ENCODE measurements at regions not wholly inside any gene's neighbourhood (a gene's known extent, or its start where the extent isn't known, plus 50 kb on each side); places are given as distances from the start of the nearest gene placed in this dataset.
"Not testable (repeated sequence)": the region's sequence is repeated elsewhere in the genome, so short reads cannot be mapped to it uniquely, and the experiment has no call there.

DNA sequence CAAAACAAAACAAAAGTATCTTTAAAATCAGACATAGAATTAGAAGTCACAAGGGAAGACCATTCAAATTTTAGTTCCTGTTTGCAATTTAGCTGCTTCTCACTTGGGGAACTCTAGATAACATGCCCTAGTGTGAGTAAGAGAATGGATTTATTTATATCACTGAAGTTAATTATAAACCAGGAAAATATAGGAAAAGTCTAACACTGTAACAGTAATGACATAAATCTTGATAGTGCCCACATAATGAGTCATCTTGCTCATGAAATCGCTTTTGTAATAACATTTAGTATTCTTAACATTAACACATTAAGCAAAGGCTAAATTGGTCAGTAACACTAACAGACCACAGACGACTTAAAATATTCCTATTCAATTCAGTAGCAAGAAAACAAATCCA, 710.7 kb downstream of the STPG2 start:
- Histone ChIP-seq H3K4me3 (ENCODE audit: low read depth, low read length, poor library complexity, severe bottlenecking) (no peak overlapping the region), H2AFZ (ENCODE audit: low read length) (no peak overlapping the region), H3K9me3 (ENCODE audit: low read length) (no peaks in the 10 kb centered on the region), H3K4me1 (ENCODE audit: insufficient read depth, low read length, poor library complexity, severe bottlenecking) (no peaks in the 10 kb centered on the region), H3K4me2 (ENCODE audit: low read length) (no peak overlapping the region), H4K20me1 (ENCODE audit: insufficient read depth, low read length) (no peaks in the 10 kb centered on the region), H3K36me3 (ENCODE audit: insufficient read depth, low read length) (no peaks in the 10 kb centered on the region), H3K27ac (ENCODE audit: low read depth, low read length, poor library complexity, severe bottlenecking) (no peak overlapping the region), H3K9me2 (ENCODE audit: insufficient read depth, low read length) (no peaks in the 10 kb centered on the region), H3K79me2 (ENCODE audit: insufficient read depth, low read depth, low read length) (no peaks in the 10 kb centered on the region)
- CTCF ChIA-PET (ENCODE audit: unreplicated experiment): no interaction called here
- intact Hi-C loops (cut with micrococcal nuclease; ENCODE audit: unreplicated experiment): no loop called here
- DNase-seq (ENCODE audit: low spot score): no peak
- TF ChIP-seq, protein P1, sequence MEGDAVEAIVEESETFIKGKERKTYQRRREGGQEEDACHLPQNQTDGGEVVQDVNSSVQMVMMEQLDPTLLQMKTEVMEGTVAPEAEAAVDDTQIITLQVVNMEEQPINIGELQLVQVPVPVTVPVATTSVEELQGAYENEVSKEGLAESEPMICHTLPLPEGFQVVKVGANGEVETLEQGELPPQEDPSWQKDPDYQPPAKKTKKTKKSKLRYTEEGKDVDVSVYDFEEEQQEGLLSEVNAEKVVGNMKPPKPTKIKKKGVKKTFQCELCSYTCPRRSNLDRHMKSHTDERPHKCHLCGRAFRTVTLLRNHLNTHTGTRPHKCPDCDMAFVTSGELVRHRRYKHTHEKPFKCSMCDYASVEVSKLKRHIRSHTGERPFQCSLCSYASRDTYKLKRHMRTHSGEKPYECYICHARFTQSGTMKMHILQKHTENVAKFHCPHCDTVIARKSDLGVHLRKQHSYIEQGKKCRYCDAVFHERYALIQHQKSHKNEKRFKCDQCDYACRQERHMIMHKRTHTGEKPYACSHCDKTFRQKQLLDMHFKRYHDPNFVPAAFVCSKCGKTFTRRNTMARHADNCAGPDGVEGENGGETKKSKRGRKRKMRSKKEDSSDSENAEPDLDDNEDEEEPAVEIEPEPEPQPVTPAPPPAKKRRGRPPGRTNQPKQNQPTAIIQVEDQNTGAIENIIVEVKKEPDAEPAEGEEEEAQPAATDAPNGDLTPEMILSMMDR (conservative IDR thresholded peaks at IDR 0.05; ENCODE audit: low read length): no peak
- TF ChIP-seq EZH2phosphoT487 (IDR thresholded peaks at IDR 0.05; ENCODE audit: borderline replicate concordance, low read depth, low read length): no peak
- POLR2A ChIA-PET: no interaction called here
- no TSS peak for BruUV-seq (replicated peaks)

DNA sequence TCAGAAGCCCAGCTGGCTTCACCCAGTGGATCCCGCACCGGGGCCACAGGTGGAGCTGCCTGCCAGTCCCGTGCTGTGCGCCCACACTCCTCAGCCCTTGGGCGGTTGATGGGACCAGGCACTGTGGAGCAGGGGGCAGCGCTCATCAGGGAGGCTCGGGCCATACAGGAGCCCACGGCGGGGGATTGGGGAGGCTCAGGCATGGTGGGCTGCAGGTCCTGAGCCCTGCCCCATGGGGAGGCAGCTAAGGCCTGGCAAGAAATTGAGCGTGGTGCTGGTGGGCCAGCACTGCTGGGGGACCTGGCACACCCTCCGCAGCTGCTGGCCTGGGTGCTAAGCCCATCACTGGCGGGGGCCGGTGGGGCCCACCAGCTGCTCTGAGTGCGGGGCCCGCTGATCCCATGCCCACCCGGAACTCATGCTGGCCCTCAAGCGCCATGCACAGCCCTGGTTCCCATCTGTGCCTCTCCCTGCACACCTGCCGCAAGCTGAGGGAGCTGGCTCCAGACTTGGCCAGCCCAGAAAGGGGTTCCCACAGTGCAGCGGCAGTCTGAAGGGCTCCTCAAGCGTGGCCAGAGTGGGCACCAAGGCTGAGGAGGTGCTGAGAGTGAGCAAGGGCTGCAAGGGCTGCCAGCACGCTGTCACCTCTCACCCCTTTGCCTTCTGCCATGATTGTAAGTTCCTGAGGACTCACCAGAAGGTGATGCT, 705.1 kb downstream of the STPG2 start:
- CTCF ChIA-PET (ENCODE audit: unreplicated experiment); H3K9me2 ChIP-seq (ENCODE audit: insufficient read depth, low read length); H3K36me3 ChIP-seq (ENCODE audit: insufficient read depth, low read length); intact Hi-C loops (cut with micrococcal nuclease; ENCODE audit: unreplicated experiment); DNase-seq (ENCODE audit: low spot score); H4K20me1 ChIP-seq (ENCODE audit: insufficient read depth, low read length); H2AFZ ChIP-seq (ENCODE audit: low read length); POLR2A ChIA-PET; BruUV-seq (replicated peaks); H3K4me3 ChIP-seq (ENCODE audit: low read depth, low read length, poor library complexity, severe bottlenecking); H3K4me1 ChIP-seq (ENCODE audit: insufficient read depth, low read length, poor library complexity, severe bottlenecking); H3K79me2 ChIP-seq (ENCODE audit: insufficient read depth, low read depth, low read length); H3K4me2 ChIP-seq (ENCODE audit: low read length); H3K9me3 ChIP-seq (ENCODE audit: low read length); H3K27ac ChIP-seq (ENCODE audit: low read depth, low read length, poor library complexity, severe bottlenecking): not testable (repeated sequence)

DNA sequence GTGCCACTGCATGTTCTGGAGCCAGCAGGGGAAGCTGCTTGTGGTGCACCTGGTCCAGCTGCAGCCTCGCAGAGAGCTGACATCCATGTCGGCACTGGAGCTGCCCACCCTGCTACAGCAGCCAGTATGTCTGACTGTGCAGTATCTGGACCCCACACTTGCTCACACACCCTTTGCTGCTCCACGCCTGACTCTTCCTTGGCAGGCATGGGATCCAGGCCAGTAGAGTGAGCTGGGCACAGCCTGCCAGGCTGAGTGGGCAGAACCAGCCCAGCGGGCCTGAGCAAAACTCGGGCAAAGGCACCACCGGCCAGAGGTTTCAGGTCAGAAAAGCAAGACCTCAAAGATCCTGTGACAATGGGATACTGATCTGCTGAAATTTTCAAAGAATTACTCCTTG, 690.1 kb downstream of the STPG2 start:
- BruUV-seq (replicated peaks): no TSS peak
- Histone ChIP-seq H4K20me1 (ENCODE audit: insufficient read depth, low read length) (no peaks in the 10 kb centered on the region), H3K9me2 (ENCODE audit: insufficient read depth, low read length) (no peaks in the 10 kb centered on the region), H3K4me2 (ENCODE audit: low read length) (no peak overlapping the region), H3K4me3 (ENCODE audit: low read depth, low read length, poor library complexity, severe bottlenecking) (no peak overlapping the region), H3K4me1 (ENCODE audit: insufficient read depth, low read length, poor library complexity, severe bottlenecking) (no peaks in the 10 kb centered on the region), H3K36me3 (ENCODE audit: insufficient read depth, low read length) (no peaks in the 10 kb centered on the region), H3K27ac (ENCODE audit: low read depth, low read length, poor library complexity, severe bottlenecking) (no peak overlapping the region), H2AFZ (ENCODE audit: low read length) (no peak overlapping the region), H3K9me3 (ENCODE audit: low read length) (no peaks in the 10 kb centered on the region), H3K79me2 (ENCODE audit: insufficient read depth, low read depth, low read length) (no peaks in the 10 kb centered on the region)
- intact Hi-C loops (cut with micrococcal nuclease; ENCODE audit: unreplicated experiment): no loop called here
- DNase-seq (ENCODE audit: low spot score): no peak
- no peak for TF ChIP-seq EZH2phosphoT487 (IDR thresholded peaks at IDR 0.05; ENCODE audit: borderline replicate concordance, low read depth, low read length)
- TF ChIP-seq, protein P1 (conservative IDR thresholded peaks at IDR 0.05; ENCODE audit: low read length): no peak
- POLR2A ChIA-PET: interaction anchor here (0.5 kb wide), 1 partner anchor 603 kb away, joined by 3 read pairs; no protein-coding TSS in a partner anchor
- CTCF ChIA-PET (ENCODE audit: unreplicated experiment): no interaction called here

Data from OCI-LY7 (cell line).